ENCODE measurements at regions not wholly inside any gene's neighbourhood (a gene's known extent, or its start where the extent isn't known, plus 50 kb on each side); places are given as distances from the start of the nearest gene placed in this dataset.

DNA sequence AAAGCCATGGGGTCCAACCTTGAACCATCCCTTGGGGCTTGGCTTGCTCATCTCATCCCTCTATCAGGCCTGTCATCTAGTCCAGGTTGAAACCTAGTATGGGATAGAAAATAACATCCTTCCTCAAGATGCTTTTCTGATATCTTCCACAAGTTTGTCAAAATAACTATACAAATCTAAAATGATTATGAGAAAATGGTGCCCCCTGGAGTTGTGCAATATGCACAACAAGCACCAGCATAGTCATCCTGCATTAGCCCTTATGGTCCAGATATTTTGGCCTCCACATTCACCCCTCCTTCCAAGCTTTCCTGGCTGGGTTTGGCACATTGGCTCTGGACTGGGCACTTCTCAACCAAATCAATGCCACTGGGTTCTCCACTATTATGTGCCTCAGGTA, 101.2 kb downstream of the TBX19 start:
- TF ChIP-seq POLR2A (IDR thresholded peaks at IDR 0.05; ENCODE audit: low read depth, low read length) (no peak), RAD21 (IDR thresholded peaks at IDR 0.05; ENCODE audit: low read length) (no peak), SMC3 (IDR thresholded peaks at IDR 0.05; ENCODE audit: low read depth, low read length) (no peak), RFX5 (IDR thresholded peaks at IDR 0.05; ENCODE audit: low read depth, low read length) (no peak), BHLHE40 (IDR thresholded peaks at IDR 0.05; ENCODE audit: low read depth, low read length) (no peak), MAZ (IDR thresholded peaks at IDR 0.05; ENCODE audit: borderline replicate concordance, low read depth, low read length) (no peak), NFE2L2 (IDR thresholded peaks at IDR 0.05; ENCODE audit: low read depth, low read length) (no peak), FOS (IDR thresholded peaks at IDR 0.05; ENCODE audit: low read depth, low read length) (no peak), RCOR1 (IDR thresholded peaks at IDR 0.05; ENCODE audit: insufficient replicate concordance, low read length) (no peak), MAFK (IDR thresholded peaks at IDR 0.05; ENCODE audit: low read depth, low read length) (no peak), MXI1 (IDR thresholded peaks at IDR 0.05; ENCODE audit: borderline replicate concordance, low read depth, low read length) (no peak)
- TF ChIP-seq, protein P1, sequence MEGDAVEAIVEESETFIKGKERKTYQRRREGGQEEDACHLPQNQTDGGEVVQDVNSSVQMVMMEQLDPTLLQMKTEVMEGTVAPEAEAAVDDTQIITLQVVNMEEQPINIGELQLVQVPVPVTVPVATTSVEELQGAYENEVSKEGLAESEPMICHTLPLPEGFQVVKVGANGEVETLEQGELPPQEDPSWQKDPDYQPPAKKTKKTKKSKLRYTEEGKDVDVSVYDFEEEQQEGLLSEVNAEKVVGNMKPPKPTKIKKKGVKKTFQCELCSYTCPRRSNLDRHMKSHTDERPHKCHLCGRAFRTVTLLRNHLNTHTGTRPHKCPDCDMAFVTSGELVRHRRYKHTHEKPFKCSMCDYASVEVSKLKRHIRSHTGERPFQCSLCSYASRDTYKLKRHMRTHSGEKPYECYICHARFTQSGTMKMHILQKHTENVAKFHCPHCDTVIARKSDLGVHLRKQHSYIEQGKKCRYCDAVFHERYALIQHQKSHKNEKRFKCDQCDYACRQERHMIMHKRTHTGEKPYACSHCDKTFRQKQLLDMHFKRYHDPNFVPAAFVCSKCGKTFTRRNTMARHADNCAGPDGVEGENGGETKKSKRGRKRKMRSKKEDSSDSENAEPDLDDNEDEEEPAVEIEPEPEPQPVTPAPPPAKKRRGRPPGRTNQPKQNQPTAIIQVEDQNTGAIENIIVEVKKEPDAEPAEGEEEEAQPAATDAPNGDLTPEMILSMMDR (conservative IDR thresholded peaks at IDR 0.05; ENCODE audit: low read depth, low read length), result no peak
- TF ChIP-seq, protein P2, sequence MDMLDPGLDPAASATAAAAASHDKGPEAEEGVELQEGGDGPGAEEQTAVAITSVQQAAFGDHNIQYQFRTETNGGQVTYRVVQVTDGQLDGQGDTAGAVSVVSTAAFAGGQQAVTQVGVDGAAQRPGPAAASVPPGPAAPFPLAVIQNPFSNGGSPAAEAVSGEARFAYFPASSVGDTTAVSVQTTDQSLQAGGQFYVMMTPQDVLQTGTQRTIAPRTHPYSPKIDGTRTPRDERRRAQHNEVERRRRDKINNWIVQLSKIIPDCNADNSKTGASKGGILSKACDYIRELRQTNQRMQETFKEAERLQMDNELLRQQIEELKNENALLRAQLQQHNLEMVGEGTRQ (IDR thresholded peaks at IDR 0.05; ENCODE audit: low read depth, low read length), result no peak
- TF ChIP-seq, protein P3, sequence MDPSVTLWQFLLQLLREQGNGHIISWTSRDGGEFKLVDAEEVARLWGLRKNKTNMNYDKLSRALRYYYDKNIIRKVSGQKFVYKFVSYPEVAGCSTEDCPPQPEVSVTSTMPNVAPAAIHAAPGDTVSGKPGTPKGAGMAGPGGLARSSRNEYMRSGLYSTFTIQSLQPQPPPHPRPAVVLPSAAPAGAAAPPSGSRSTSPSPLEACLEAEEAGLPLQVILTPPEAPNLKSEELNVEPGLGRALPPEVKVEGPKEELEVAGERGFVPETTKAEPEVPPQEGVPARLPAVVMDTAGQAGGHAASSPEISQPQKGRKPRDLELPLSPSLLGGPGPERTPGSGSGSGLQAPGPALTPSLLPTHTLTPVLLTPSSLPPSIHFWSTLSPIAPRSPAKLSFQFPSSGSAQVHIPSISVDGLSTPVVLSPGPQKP (IDR thresholded peaks at IDR 0.05; ENCODE audit: borderline replicate concordance, low read depth, low read length), result no peak
